ENCODE measurements at regions not wholly inside any gene's neighbourhood (a gene's known extent, or its start where the extent isn't known, plus 50 kb on each side); places are given as distances from the start of the nearest gene placed in this dataset.
A peak's percentile ranks its signal among the peaks of the same experiment; 100 is the strongest.

GRCh38 chr13:42396901-42397655 is 125.1 kb downstream of the AKAP11 start:
- Histone ChIP-seq H3K4me3 (no peak overlapping the region), H3K4me1 (peaks cover 46% of the 10 kb centered on the region), H3K27me3 (no peaks in the 10 kb centered on the region), H3K9ac (no peak overlapping the region), H3K27ac (no peak overlapping the region), H3K4me2 (no peak overlapping the region), H3K36me3 (no peaks in the 10 kb centered on the region), H4K20me1 (no peaks in the 10 kb centered on the region), H3K9me3 (no peaks in the 10 kb centered on the region; the same call in 1 of the 2 replicates)
- TF ChIP-seq Cebpa-rat (IDR thresholded peaks at IDR 0.05): no peak

GRCh38 chr13:42398533-42398932 is 126.6 kb downstream of the AKAP11 start:
- Histone ChIP-seq H3K4me3 (no peak overlapping the region), H4K20me1 (no peaks in the 10 kb centered on the region), H3K36me3 (no peaks in the 10 kb centered on the region), H3K4me1 (peaks cover 46% of the 10 kb centered on the region), H3K27me3 (no peaks in the 10 kb centered on the region), H3K9ac (peak overlapping the region; percentile 2; the same call in 1 of the 2 replicates), H3K4me2 (peak overlapping the region; percentile 61), H3K9me3 (no peaks in the 10 kb centered on the region; the same call in 1 of the 2 replicates), H3K27ac (peak overlapping the region; percentile 46; the same call in 1 of the 2 replicates)
- no peak for TF ChIP-seq Cebpa-rat (IDR thresholded peaks at IDR 0.05)

GRCh38 chr13:42400188-42400833 is 128.4 kb downstream of the AKAP11 start:
- Histone ChIP-seq H4K20me1 (no peaks in the 10 kb centered on the region), H3K9me3 (no peaks in the 10 kb centered on the region; the same call in 1 of the 2 replicates), H3K4me3 (no peak overlapping the region), H3K9ac (no peak overlapping the region), H3K4me2 (no peak overlapping the region), H3K36me3 (no peaks in the 10 kb centered on the region), H3K27me3 (no peaks in the 10 kb centered on the region), H3K4me1 (peaks cover 31% of the 10 kb centered on the region), H3K27ac (no peak overlapping the region)
- TF ChIP-seq Cebpa-rat (IDR thresholded peaks at IDR 0.05): no peak

- peaks cover 24% of the 10 kb centered on the region for H3K4me1 ChIP-seq
- H4K20me1 ChIP-seq: no peaks in the 10 kb centered on the region
- no peaks in the 10 kb centered on the region for H3K27me3 ChIP-seq
- no peaks in the 10 kb centered on the region for H3K36me3 ChIP-seq
- H3K4me3 ChIP-seq: no peak overlapping the region
- no peak for TF ChIP-seq Cebpa-rat (IDR thresholded peaks at IDR 0.05)
- no peak overlapping the region for H3K27ac ChIP-seq
- no peaks in the 10 kb centered on the region; the same call in 1 of the 2 replicates for H3K9me3 ChIP-seq
- H3K9ac ChIP-seq: no peak overlapping the region
- H3K4me2 ChIP-seq: no peak overlapping the region
Observed at GRCh38 chr13:42401376-42401775, 129.4 kb downstream of the AKAP11 start.

GRCh38 chr13:42405665-42406390 is 133.9 kb downstream of the AKAP11 start:
- no peaks in the 10 kb centered on the region for H3K36me3 ChIP-seq
- H3K27me3 ChIP-seq: no peaks in the 10 kb centered on the region
- no peaks in the 10 kb centered on the region for H3K9me3 ChIP-seq
- no peak overlapping the region for H3K4me3 ChIP-seq
- TF ChIP-seq Cebpa-rat (IDR thresholded peaks at IDR 0.05): no peak
- H3K27ac ChIP-seq: no peak overlapping the region
- H3K4me1 ChIP-seq: no peaks in the 10 kb centered on the region
- H3K9ac ChIP-seq: no peak overlapping the region
- no peaks in the 10 kb centered on the region for H4K20me1 ChIP-seq
- H3K4me2 ChIP-seq: no peak overlapping the region

- TF ChIP-seq Cebpa-rat (IDR thresholded peaks at IDR 0.05): no peak
- Histone ChIP-seq H3K4me2 (no peak overlapping the region), H4K20me1 (no peaks in the 10 kb centered on the region), H3K9ac (no peak overlapping the region), H3K27ac (no peak overlapping the region), H3K27me3 (no peaks in the 10 kb centered on the region), H3K36me3 (no peaks in the 10 kb centered on the region), H3K9me3 (no peaks in the 10 kb centered on the region), H3K4me1 (no peaks in the 10 kb centered on the region), H3K4me3 (no peak overlapping the region)
Observed at GRCh38 chr13:42409075-42409474, 137.1 kb downstream of the AKAP11 start.

GRCh38 chr13:42409551-42409950 is 137.6 kb downstream of the AKAP11 start:
- Histone ChIP-seq H3K4me2 (no peak overlapping the region), H3K4me1 (no peaks in the 10 kb centered on the region), H3K27ac (no peak overlapping the region), H3K9me3 (no peaks in the 10 kb centered on the region), H3K36me3 (no peaks in the 10 kb centered on the region), H3K4me3 (no peak overlapping the region), H3K27me3 (no peaks in the 10 kb centered on the region), H4K20me1 (no peaks in the 10 kb centered on the region), H3K9ac (no peak overlapping the region)
- TF ChIP-seq Cebpa-rat (IDR thresholded peaks at IDR 0.05): no peak

- no peaks in the 10 kb centered on the region for H4K20me1 ChIP-seq
- H3K36me3 ChIP-seq: no peaks in the 10 kb centered on the region
- H3K4me3 ChIP-seq: no peak overlapping the region
- H3K9ac ChIP-seq: no peak overlapping the region
- no peaks in the 10 kb centered on the region for H3K4me1 ChIP-seq
- H3K9me3 ChIP-seq: no peaks in the 10 kb centered on the region
- no peak overlapping the region for H3K27ac ChIP-seq
- TF ChIP-seq Cebpa-rat (IDR thresholded peaks at IDR 0.05): no peak
- no peak overlapping the region for H3K4me2 ChIP-seq
- no peaks in the 10 kb centered on the region for H3K27me3 ChIP-seq
Observed at GRCh38 chr13:42412812-42413483, 141.0 kb downstream of the AKAP11 start.

- H3K4me3 ChIP-seq: no peak overlapping the region
- H3K27me3 ChIP-seq: no peaks in the 10 kb centered on the region
- H3K36me3 ChIP-seq: no peaks in the 10 kb centered on the region
- H3K27ac ChIP-seq: no peak overlapping the region
- TF ChIP-seq Cebpa-rat (IDR thresholded peaks at IDR 0.05): no peak
- H3K9ac ChIP-seq: no peak overlapping the region
- no peaks in the 10 kb centered on the region for H3K4me1 ChIP-seq
- no peaks in the 10 kb centered on the region for H3K9me3 ChIP-seq
- no peak overlapping the region for H3K4me2 ChIP-seq
- no peaks in the 10 kb centered on the region for H4K20me1 ChIP-seq
Observed at GRCh38 chr13:42413484-42413815, 141.5 kb downstream of the AKAP11 start.

All from BLaER1 (cell line).